ENCODE measurements at regions not wholly inside any gene's neighbourhood (a gene's known extent, or its start where the extent isn't known, plus 50 kb on each side); places are given as distances from the start of the nearest gene placed in this dataset.

- peaks cover 2% of the 10 kb centered on the region for H3K36me3 Mint-ChIP-seq (ENCODE audit: low read depth)
- H3K27me3 Mint-ChIP-seq, result no peaks in the 10 kb centered on the region
- ChIA-PET POLR2A (interaction anchor here (0.6 kb wide), 1 partner anchor 209 kb away, joined by 4 read pairs; no protein-coding TSS in a partner anchor), CTCF (interaction anchor here (0.6 to 2.6 kb wide), 8 partner anchors 9 to 208 kb away, joined by 3 to 6 read pairs (median 4); no protein-coding TSS in a partner anchor)
- peak overlapping the region; percentile 66 for H3K27ac Mint-ChIP-seq
- peaks cover 34% of the 10 kb centered on the region for H3K4me1 Mint-ChIP-seq
- DNase-seq, result no peak
- no peaks in the 10 kb centered on the region for H3K9me3 Mint-ChIP-seq
- no peak overlapping the region for H3K4me3 Mint-ChIP-seq
Measured at GRCh38 chr1:234933475-234933874, 195.2 kb downstream of the TOMM20 start.

GRCh38 chr1:234932511-234933430 is 195.9 kb downstream of the TOMM20 start:
- Mint-ChIP-seq H3K4me1 (peaks cover 41% of the 10 kb centered on the region), H3K36me3 (ENCODE audit: low read depth) (peaks cover 2% of the 10 kb centered on the region), H3K4me3 (no peak overlapping the region), H3K9me3 (no peaks in the 10 kb centered on the region), H3K27ac (no peak overlapping the region), H3K27me3 (no peaks in the 10 kb centered on the region)
- ChIA-PET CTCF (interaction anchor here (0.6 to 2.6 kb wide), 7 partner anchors 9 to 157 kb away, joined by 3 to 6 read pairs (median 4); no protein-coding TSS in a partner anchor), POLR2A (interaction anchor here (0.6 kb wide), 1 partner anchor 209 kb away, joined by 4 read pairs; no protein-coding TSS in a partner anchor)
- no peak for DNase-seq

DNA sequence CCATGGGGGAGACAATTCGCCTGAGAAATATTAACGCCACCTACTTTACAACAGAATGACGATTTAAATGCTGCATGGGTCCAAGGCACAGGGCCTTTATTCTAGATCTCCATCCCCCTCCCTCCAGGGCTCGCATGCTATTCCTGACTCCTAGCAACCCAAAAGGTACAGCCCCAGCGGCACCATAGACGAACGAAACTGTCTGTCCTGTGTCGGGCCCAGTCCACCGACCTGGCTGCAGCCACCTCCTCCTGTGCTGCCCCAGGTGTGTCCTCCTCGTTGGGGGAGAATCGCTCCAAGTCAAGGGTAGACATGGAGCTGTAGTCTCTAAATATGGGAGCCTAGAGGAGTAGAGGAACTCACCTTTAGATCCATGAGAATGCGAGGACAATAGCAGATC is 196.5 kb downstream of the TOMM20 start:
- Mint-ChIP-seq H3K4me3 (no peak overlapping the region), H3K36me3 (ENCODE audit: low read depth) (peaks cover 2% of the 10 kb centered on the region), H3K9me3 (no peaks in the 10 kb centered on the region), H3K4me1 (peaks cover 47% of the 10 kb centered on the region), H3K27me3 (no peaks in the 10 kb centered on the region), H3K27ac (no peak overlapping the region)
- ChIA-PET CTCF (interaction anchor here (0.8 to 2.6 kb wide), 3 partner anchors 12 to 152 kb away, joined by 3 to 6 read pairs (median 3); no protein-coding TSS in a partner anchor), POLR2A (no interaction called here)
- no peak for DNase-seq

DNA sequence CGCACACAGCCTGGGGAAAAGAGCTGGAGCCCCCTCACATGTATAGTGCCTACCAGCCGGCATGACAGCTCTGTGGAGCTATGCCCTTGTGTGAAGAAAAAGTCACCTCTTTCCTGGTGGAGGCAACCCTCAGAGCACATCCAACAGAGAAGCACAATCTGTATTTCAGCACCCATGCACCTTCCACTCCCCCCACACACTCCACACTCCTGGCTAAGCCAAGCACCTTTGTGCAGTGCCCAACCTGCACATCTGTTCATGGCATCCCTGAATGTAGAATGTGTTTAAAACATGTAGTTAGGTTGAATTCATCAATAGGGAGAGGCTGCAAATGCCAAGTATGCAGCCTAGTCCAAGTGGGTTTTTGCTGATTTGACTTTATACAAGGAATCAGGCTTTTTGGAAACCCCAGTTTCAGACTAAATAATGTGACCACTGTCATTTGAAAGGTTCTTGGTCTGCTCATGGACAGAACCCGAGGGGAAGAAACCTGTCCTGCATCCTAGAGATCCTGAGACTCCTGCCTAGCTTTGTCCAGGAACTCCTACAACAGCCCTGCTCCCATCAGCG is 197.1 kb downstream of the TOMM20 start:
- Mint-ChIP-seq H3K4me3 (no peak overlapping the region), H3K36me3 (ENCODE audit: low read depth) (no peaks in the 10 kb centered on the region), H3K27ac (no peak overlapping the region), H3K27me3 (no peaks in the 10 kb centered on the region), H3K4me1 (peaks cover 53% of the 10 kb centered on the region), H3K9me3 (no peaks in the 10 kb centered on the region)
- no peak for DNase-seq
- CTCF ChIA-PET, result interaction anchor here (0.8 to 2.0 kb wide), 3 partner anchors 9 to 152 kb away, joined by 3 to 5 read pairs (median 4); no protein-coding TSS in a partner anchor
- POLR2A ChIA-PET, result no interaction called here

GRCh38 chr1:234929369-234929768 is 199.3 kb downstream of the TOMM20 start:
- ChIA-PET POLR2A (no interaction called here), CTCF (interaction anchor here (0.7 to 2.0 kb wide), 5 partner anchors 12 to 154 kb away, joined by 3 to 5 read pairs (median 4); no protein-coding TSS in a partner anchor)
- Mint-ChIP-seq H3K27me3 (no peaks in the 10 kb centered on the region), H3K4me1 (peaks cover 69% of the 10 kb centered on the region), H3K9me3 (no peaks in the 10 kb centered on the region), H3K27ac (peak overlapping the region; percentile 47), H3K4me3 (no peak overlapping the region), H3K36me3 (ENCODE audit: low read depth) (no peaks in the 10 kb centered on the region)
- DNase-seq, result no peak

DNA sequence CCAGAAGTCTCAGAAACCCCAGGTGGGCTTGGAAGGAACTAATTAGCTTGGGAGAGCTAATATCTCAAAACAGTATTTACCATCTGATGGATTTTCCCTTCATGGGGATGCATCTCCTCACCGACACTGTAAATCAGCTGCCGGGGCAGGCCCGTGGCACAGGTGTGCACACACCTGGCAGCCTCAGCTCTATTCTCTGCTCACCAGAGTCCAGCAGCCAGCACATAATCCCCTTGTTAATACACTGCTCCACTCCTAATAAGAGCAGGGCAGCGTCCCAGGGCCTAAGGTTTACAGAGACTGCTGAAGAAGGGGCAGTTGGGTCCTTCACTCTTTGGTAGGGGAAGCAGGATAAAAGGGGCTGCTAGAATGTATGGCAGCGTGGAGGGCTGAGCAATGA is 200.0 kb downstream of the TOMM20 start:
- DNase-seq, result no peak
- peaks cover 73% of the 10 kb centered on the region for H3K4me1 Mint-ChIP-seq
- peaks cover 4% of the 10 kb centered on the region for H3K36me3 Mint-ChIP-seq (ENCODE audit: low read depth)
- POLR2A ChIA-PET, result interaction anchor here (0.6 kb wide), 1 partner anchor 23 kb away, joined by 3 read pairs; no protein-coding TSS in a partner anchor
- H3K4me3 Mint-ChIP-seq, result no peak overlapping the region
- H3K27me3 Mint-ChIP-seq, result no peaks in the 10 kb centered on the region
- H3K9me3 Mint-ChIP-seq, result peaks cover 4% of the 10 kb centered on the region
- CTCF ChIA-PET, result interaction anchor here (0.6 to 1.9 kb wide), 8 partner anchors 10 to 155 kb away, joined by 3 to 6 read pairs (median 4); no protein-coding TSS in a partner anchor
- no peak overlapping the region for H3K27ac Mint-ChIP-seq

- no peaks in the 10 kb centered on the region for H3K27me3 Mint-ChIP-seq
- H3K36me3 Mint-ChIP-seq (ENCODE audit: low read depth), result peaks cover 9% of the 10 kb centered on the region
- ChIA-PET POLR2A (interaction anchor here (0.6 kb wide), 1 partner anchor 23 kb away, joined by 3 read pairs; no protein-coding TSS in a partner anchor), CTCF (interaction anchor here (0.6 to 1.9 kb wide), 6 partner anchors 9 to 130 kb away, joined by 3 to 6 read pairs (median 4); no protein-coding TSS in a partner anchor)
- H3K4me1 Mint-ChIP-seq, result peaks cover 72% of the 10 kb centered on the region
- DNase-seq, result no peak
- peak overlapping the region; percentile 94 for H3K27ac Mint-ChIP-seq
- peaks cover 9% of the 10 kb centered on the region for H3K9me3 Mint-ChIP-seq
- peak overlapping the region; percentile 8 for H3K4me3 Mint-ChIP-seq
Measured at GRCh38 chr1:234927971-234928640, 200.5 kb downstream of the TOMM20 start.

- CTCF ChIA-PET, result interaction anchor here (0.8 to 1.9 kb wide), 9 partner anchors 11 to 428 kb away, joined by 3 to 6 read pairs (median 4); no protein-coding TSS in a partner anchor
- H3K27ac Mint-ChIP-seq, result peak overlapping the region; percentile 94
- peaks cover 66% of the 10 kb centered on the region for H3K4me1 Mint-ChIP-seq
- DNase-seq, result no peak
- peaks cover 9% of the 10 kb centered on the region for H3K36me3 Mint-ChIP-seq (ENCODE audit: low read depth)
- peak overlapping the region; percentile 8 for H3K4me3 Mint-ChIP-seq
- H3K9me3 Mint-ChIP-seq, result peaks cover 10% of the 10 kb centered on the region
- POLR2A ChIA-PET, result interaction anchor here (1.0 to 1.6 kb wide), 4 partner anchors 51 to 428 kb away, joined by 3 to 7 read pairs (median 3); no protein-coding TSS in a partner anchor
- H3K27me3 Mint-ChIP-seq, result no peaks in the 10 kb centered on the region
Measured at GRCh38 chr1:234927312-234927970, 201.2 kb downstream of the TOMM20 start.

GRCh38 chr1:234926559-234927311 is 201.9 kb downstream of the TOMM20 start:
- ChIA-PET POLR2A (interaction anchor here (1.0 to 1.6 kb wide), 4 partner anchors 52 to 427 kb away, joined by 3 to 7 read pairs (median 3); no protein-coding TSS in a partner anchor), CTCF (interaction anchor here (0.6 to 2.1 kb wide), 14 partner anchors 10 to 675 kb away, joined by 3 to 6 read pairs (median 4); no protein-coding TSS in a partner anchor)
- Mint-ChIP-seq H3K36me3 (ENCODE audit: low read depth) (peaks cover 9% of the 10 kb centered on the region), H3K9me3 (peaks cover 10% of the 10 kb centered on the region), H3K4me1 (peaks cover 62% of the 10 kb centered on the region), H3K27ac (peak overlapping the region; percentile 94), H3K4me3 (peak overlapping the region; percentile 8), H3K27me3 (no peaks in the 10 kb centered on the region)
- DNase-seq, result peak; percentile 64

DNA sequence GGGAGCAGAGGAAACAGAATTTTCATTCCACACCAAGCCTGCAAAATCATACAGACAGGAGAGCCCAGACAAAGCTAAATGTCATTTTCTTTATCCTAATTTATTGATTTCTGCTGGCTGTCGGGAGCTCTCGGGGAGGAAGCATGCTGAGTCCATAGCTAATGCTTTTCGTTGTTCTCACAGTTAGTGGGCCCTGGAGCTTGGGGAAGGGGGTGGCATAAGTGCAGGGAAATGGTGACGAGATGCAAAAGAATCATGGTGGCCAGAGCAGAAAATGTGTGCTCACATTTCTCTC is 202.4 kb downstream of the TOMM20 start:
- Mint-ChIP-seq H3K4me3 (peak overlapping the region; percentile 23), H3K9me3 (peaks cover 10% of the 10 kb centered on the region), H3K4me1 (peaks cover 62% of the 10 kb centered on the region), H3K27me3 (no peaks in the 10 kb centered on the region), H3K27ac (peak overlapping the region; percentile 94), H3K36me3 (ENCODE audit: low read depth) (peaks cover 9% of the 10 kb centered on the region)
- POLR2A ChIA-PET, result interaction anchor here (0.6 to 1.6 kb wide), 2 partner anchors 86 to 202 kb away, joined by 3 to 7 read pairs; no protein-coding TSS in a partner anchor
- CTCF ChIA-PET, result interaction anchor here (0.6 to 2.2 kb wide), 12 partner anchors 11 to 675 kb away, joined by 3 to 12 read pairs (median 4); no protein-coding TSS in a partner anchor
- DNase-seq, result no peak
